HG02870 (cell line): ENCODE measurements at regions not wholly inside any gene's neighbourhood (a gene's known extent, or its start where the extent isn't known, plus 50 kb on each side); places are given as distances from the start of the nearest gene placed in this dataset.
"Not testable (repeated sequence)": the region's sequence is repeated elsewhere in the genome, so short reads cannot be mapped to it uniquely, and the experiment has no call there.

Experiments
- ATAC-seq: cut with Tn5 transposase; IDR thresholded peaks from one replicate; pipeline ENCODE4 v1.9.1; 2021; ENCODE audit warnings: mild to moderate bottlenecking, moderate library complexity; ENCODE audit not compliant: unreplicated experiment

DNA sequence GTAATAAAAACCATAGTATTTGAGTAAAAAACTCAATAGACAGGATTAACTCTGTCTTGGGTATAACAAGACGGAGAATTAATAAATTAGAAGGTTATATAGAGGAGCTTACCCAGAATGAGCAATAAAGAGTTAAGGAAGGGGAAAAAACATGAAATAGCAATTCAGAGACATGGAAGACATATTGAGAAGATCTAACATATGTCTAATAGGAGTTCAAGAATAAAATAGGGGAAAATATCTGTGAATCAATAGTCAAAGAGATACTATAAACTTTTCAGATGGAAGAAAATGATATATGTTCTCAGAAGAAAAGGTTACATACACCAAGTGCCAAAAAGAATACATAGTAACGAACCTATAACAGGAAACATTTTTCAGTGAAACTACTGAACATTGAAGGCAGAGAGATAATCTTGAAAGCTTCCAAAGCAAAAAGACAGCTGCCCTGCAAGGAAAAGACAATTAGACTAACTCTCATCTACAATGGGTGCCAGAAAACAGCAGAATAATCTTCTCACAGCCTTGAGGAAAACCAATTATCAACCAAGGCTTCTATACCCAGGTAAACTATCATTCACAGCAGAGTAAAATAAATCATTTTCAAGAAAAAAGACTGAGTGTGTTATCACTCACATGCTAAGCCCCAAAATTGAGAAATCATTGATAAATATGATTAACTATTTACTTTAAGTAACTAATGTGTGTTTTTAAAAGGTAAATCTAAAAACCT, 106.0 kb downstream of the ENC1 start:
- ATAC-seq, result no peak

DNA sequence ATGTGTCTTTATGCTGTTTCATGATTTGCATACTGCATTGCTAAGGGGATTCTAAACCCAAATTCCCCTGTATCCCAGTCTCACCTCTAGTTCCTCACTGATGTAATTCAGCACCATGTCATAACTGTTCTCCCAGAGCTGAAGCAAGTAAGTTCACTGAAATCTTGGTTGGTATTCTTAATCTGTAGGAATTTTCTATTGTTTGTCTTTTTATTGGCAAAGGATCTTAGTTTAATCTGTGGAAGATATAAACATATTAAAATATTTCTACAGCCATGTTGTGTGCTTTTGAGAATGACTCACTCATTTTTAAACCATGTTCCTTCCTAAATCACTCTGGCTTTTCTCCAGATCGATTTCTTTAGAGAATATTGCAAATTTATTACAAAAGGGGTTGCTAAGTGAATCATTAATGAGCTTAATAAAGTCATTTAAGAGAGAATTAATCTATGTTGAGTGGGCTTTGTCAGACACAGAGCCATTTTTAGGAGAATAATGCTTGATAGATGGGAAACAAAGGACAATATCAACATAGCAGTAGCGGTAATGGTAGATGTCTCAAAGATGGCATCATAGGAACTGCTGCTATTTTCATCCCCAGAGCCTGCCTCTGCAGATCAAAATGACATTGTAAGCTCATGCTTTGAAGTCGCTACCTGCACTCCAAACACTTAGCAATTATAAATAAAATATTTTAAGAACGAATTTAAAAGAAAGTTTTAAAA, 110.0 kb downstream of the ENC1 start:
- no peak for ATAC-seq

DNA sequence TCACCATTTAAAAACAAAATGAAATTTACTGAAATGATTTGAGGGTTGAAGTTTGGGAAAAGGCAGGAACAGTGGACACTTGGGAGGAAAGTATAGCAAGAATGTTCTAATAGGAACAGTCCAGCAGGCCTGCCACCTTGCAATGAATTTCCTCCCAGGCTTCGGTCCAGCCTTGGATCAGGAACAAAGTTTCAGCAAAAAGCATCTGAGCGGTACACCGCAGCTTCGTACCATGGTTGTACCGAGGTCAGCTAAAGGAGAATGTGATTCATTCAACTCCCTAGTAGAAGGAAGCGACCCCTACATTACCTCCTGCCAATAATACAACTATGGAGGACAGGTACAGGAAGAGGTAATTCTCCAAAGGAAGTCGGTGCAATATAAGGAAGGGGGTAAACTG, 111.4 kb downstream of the ENC1 start:
- ATAC-seq, result no peak

DNA sequence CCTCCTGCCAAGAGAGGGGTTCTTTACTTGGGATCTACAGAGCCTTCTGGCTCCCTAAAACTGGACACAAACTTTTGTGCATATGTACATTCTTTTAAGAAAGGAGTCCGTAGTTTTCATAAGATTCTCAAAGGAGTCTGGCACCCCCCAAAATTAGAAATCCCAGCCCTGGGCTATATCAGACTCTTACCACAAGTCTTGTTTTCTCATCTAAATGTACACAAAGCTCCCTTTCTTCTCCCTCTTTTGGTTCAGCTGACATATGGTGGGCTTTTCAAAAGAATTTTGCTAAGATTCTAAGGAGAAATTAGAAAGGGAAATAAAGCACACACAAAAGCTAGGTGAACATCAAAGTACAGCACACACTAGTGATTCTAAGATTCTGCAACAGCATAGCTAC, 114.4 kb downstream of the ENC1 start:
- ATAC-seq, result no peak

DNA sequence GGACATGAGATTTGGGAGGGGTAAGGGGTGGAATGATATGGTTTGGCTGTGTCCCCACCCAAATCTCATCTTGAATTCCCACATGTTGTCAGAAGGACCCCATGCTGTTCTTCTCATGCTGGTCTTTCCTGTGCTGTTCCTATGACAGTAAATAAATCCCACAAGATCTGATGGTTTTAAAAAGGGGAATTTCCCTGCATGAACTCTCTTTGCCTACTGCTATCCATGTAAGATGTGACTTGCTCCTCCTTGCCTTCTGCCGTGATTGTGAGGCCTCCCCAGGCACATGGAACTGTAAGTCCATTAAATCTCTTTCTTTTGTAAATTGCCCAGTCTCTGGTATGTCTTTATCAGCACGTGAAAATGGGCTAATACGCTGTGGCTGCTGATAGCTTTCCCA, 115.8 kb downstream of the ENC1 start:
- not testable (repeated sequence) for ATAC-seq

DNA sequence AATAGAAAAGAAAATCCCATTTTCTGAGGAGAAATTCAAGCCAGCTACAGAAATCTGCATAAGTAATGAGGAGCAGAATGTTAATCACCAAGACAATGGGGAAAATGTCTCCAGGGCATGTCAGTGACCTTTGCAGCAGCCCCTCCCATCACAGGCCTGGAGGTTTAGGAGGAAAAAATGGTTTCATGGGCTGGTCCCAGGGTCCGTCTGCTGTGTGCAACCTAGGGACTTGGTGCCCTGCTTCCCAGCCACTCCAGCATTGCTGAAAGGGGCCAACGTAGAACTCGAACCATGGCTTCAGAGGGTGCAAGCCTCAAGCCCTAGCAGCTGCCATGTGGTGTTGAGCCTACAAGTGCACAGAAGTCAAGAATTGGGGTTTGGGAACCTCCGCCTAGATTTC, 116.8 kb downstream of the ENC1 start:
- ATAC-seq, result not testable (repeated sequence)

DNA sequence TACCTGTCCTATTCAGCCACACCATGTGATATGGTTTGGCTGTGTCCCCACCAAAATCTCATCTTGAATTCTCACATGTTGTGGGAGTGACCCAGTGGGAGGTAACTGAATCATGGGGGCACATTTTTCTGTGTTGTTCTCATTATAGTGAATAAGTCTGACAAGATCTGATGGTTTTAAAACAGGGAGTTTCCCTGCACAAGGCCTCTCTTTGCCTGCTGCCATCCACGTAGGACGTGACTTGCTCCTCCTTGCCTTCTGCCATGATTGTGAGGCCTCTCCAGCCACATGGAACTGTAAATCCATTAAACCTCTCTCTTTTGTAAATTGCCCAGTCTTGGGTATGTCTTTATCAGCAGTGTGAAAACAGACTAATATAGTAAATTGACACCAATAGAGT, 117.7 kb downstream of the ENC1 start:
- ATAC-seq, result not testable (repeated sequence)

DNA sequence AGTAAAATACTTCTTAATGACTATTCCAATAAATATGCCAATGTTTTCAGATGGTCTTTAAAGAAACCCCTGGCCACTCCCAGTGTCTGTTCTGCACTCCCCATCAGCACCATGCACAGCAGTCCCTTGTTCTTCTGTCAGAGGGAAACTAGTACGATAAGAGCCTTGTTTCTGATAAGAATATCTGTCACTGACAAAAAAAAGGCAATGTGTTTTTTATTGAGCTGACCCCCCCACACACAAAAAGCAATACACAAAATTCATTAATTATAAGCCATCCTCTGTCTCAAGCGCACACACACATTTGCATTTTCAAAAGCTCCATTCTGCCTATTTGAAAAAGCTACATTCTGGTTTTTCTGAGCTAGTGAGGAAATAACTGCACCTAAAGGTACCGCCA, 119.1 kb downstream of the ENC1 start:
- no peak for ATAC-seq

DNA sequence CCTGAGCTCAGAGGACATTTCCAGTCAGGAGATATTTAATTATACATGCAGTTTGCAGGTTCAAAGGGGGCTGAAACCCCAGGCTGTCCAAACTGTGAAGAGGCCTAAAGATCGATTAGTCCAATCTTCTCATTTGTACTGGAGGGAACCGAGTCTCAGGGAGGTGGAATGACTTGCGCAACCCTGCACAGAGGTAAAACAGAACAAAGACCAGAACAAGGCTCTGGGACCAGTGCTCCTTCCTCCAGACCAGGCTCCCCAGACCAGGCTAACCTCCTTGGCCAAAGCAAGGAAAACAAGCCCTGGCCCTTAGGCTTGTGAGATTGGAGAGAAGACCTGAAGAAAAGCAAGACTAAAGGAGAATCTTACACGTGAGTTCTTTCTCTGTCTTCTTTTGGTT, 120.8 kb downstream of the ENC1 start:
- ATAC-seq, result no peak

DNA sequence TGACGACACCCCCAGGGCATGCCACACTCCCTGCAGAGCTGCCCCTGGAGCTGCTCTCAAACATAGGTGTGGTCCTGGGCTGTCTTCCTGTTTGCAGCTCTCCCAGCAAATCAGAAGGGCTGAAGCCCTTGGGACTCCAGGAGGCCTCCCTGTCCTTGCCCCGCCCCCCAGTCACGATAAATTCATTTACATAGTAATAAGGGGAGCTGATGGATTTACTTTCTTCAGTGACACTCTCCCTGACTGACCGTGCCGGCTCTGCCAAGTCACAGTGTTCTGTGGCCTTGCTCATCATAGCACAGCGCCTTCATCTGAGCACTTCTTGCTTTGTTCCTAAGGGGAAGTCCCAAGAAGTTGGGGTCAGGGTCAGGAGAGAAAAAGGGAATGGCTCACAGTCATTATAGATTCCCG, 121.4 kb downstream of the ENC1 start:
- no peak for ATAC-seq

DNA sequence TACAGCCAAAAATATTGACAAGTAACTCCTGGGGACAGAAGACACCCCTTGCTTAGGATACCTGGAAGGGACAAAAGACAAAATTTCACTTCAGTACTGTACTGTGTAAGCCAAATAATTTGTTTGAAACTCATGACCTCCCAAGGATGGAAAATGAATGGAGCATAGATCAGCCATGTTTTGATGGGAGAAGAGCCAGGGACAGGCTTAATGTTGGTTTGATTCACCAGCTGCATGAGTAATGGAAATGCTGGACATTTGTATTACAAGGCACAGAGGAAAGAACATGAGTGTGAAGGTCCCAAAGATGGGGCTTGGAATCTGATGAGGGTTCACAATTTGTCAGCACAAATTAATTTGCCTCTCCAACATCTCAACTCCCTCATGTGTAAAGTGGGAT, 122.8 kb downstream of the ENC1 start:
- ATAC-seq, result no peak

DNA sequence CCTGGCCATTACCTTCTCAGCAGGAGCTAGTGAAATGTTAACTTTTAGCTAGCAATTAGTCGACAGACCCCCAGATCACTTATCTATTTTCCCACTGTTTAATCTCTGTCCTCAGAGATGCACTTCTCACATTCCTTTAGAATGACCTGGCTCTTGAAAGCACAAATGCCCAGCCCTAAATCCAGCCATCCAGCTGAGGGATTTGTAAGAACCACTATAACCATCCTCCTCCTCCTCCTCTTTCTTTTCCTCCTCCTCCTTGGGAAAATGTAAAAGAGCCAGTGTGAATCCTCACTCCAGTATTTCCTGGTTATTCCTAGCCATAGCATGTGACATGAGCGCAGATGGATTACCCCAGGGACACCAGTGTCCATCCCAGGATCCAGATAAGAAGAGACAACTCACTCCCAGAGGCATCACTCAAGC, 124.3 kb downstream of the ENC1 start:
- ATAC-seq, result no peak

DNA sequence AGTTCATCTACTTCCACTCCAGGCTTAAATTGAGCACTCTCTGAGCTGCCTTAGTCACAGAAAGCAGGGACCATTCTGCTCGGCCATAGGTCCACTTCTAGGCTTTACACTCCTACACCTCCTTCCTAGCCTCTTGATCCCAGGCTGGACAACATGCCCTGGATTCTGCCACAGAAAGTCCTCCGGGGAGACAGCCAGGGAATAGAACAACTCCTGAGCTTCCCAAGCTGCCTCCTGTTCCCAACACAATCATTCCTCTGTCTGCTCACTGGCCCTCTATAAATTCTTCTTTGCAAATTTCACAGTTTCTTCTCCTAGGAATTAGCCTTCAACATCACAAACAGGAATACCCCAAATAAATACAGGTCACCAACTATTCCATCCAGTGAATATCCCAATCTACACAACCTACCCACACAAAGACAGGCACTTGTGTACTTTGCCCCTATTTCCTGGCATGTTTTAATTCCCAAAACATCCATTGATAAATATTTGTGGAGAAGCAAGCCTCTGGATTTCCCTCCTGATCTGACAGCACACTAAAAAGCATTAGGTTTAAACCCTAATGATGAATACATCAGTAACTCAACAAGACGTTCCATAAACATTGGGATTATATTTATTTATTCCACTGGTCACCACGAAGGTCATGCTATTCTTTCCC, 125.5 kb downstream of the ENC1 start:
- ATAC-seq, result no peak

DNA sequence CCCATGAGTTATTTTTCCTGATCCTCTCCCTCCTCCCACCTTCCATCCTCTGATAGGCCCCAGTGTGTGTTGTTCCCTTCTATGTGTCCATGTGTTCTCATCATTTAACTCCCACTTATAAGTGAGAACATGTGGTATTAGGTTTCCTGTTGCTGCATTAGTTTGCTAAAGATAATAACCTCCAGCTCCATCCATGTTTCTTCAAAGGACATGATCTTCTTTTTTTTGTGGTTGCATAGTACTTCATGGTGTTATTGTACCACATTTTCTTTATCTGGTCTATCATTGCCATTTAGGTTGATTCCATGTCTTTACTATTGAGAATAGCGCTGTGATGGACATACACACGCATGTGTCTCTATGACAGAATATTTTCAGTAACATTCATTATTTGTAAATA, 128.8 kb downstream of the ENC1 start:
- not testable (repeated sequence) for ATAC-seq

DNA sequence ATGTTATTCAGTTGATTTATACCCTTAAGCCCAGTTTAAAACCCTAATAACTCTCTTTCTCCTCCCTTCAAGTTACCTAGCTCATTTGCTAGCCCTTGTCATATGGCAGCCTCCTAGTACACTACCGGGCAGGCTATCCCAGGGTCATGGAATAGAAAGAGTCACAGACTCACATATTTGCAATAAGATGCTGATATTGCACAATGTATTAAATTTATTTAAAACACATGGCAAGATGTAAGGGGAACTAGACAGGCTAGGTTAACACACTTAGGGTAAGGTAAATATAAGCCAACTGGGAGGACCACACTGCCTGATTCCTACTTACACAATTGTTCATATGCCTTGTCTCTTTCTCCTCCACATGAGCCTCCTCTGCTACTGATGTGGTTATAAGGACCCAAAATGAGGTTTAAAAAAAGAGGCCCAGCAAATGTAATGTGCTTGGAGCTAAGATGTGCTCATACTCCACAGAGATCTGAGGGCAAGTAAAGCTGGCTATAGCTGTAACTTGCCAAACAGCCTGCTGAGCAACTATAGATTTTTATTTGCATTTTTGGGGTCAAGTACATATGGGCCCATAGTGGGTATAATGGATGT, 130.0 kb downstream of the ENC1 start:
- ATAC-seq, result no peak

DNA sequence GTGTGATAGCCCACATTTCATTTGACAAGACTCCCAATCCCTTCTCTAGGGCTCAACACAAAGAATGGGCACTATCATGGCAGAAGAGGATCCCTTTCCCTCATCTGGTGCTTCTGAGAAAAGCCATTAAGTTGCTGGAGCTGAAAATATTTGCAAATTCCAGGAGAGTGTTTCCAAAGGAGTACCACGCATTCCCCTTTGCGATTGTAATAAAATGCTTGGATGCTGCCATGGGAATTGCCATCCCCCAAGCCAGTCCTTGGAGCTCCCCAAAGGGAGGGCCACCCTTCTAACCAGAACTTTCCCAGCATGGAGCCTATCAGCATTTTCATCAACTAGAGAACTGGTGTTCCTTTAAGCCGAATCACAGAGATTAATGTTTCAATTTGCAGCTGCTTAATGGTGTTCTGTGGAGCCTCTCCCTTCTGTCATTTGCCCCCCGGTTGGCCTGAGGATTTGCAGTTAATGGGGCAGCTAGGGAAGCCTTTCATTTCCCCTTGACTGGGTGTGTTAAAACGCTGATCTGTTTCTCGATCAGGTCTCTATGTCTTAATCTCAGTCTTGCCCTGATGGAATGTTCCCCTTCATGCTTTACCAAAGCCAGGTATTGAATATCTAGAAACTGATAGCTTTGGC, 133.0 kb downstream of the ENC1 start:
- no peak for ATAC-seq

DNA sequence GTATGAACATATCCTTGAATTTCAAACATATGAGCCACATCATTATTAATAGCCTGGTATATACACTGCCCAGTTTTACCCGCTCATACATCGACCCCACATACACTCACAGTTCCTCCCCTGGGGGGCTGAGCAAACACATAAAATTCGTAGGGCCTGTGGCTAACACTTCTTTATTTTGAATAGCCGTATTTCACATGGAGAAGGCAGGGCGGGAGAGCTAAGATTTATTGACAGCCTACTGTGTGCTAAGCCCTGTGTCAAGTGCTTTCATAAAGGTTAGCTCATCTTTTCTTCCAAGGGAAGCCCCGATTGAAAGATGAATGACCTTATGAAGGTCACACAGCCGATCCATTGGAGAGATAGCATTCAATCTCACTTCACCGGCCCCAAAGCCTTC, 134.4 kb downstream of the ENC1 start:
- no peak for ATAC-seq

DNA sequence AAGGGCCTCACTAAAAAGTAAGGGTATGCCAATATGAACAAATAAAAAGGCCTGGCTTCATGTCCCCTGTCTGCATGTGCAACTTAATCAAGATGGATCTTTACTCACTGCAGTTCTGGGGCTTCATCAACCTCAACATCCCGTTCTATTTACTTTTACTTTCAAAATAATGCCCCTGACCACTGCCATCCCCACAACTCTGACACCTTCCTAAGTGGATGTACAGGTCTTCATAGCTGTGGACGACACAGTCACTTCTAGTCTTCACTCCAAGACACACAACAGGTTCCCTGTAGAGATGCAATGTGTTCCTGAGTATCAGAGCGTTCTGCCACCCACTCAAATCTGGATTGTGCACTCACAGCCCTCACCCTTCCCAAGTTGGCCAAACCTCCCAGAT, 136.1 kb downstream of the ENC1 start:
- no peak for ATAC-seq

DNA sequence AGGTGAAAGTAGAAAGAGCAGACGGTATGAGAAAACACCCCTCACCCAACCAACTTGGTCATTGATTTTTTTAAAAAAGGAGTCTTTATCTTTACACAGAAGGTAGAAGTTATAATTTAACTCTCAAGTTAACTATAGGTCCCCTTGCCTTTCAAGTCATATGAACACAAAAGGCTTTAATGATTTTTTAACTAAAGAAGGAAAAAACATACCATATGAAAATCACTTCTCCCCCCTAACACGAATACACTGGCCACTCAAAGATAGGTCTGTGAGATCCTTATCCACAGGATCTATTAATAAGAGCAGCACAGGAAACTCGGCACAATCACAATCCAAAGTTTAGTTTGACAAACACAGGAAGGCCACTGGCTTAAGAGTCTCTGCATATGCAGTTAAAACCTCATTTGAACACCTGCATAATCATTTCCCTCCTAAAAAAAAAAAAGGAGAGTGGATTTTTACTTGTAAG, 138.0 kb downstream of the ENC1 start:
- ATAC-seq, result no peak

DNA sequence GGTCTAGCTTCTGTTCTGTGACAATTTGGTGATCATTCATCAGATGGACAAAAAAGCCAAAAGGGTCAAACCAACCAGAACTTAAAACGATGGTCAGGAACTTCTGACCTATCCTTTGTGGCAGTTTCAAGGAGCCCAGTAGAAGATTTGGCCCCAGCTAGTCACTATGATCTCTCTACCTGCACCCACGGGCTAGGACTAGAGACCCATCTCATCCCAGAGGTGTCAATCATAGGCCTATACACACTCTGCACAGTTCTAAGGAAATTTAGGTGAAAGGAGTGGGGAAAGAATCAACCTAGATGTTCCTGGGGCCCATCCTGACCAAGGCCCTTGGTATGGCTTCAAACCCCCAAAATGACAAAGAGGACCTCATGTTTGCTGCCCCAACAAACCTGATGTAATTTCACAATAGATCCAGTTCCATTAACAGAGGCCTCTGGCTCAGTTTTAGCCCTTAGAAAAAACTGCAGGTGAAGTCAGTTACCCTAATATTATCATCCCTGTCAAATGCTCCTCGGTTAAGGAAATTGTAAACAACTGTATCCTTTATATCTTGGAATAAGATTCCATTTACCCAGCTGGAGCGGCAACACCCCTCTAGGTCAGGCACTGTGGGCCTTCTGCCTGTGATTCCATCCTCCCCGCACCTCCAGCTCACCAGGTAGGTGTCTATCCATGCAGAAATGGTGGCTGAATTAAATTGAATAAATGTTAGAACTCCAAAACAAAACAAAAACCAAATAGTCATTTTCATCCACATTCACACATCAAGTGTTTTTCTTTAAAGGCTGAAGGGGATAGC, 138.7 kb downstream of the ENC1 start:
- ATAC-seq, result no peak
